ENCODE measurements at regions not wholly inside any gene's neighbourhood (a gene's known extent, or its start where the extent isn't known, plus 50 kb on each side); places are given as distances from the start of the nearest gene placed in this dataset.

- no peaks in the 10 kb centered on the region for H3K4me1 ChIP-seq (ENCODE audit: control insufficient read depth, extremely low read depth, insufficient read depth, low read length)
- H3K36me3 ChIP-seq (ENCODE audit: control insufficient read depth in 2 of 2, extremely low read depth in 1 of 2, insufficient read depth in 2 of 2, low read length in 2 of 2): no peaks in the 10 kb centered on the region
- DNase-seq (ENCODE audit: low read depth, low spot score) (no peak), FAIRE-seq (no peak)
- H3K79me2 ChIP-seq (ENCODE audit: control insufficient read depth, insufficient read depth, low read length): no peaks in the 10 kb centered on the region
- no peak overlapping the region for H3K9ac ChIP-seq (replicated peaks; ENCODE audit: extremely low read depth, insufficient read depth, low read length)
- TF ChIP-seq, protein P1, sequence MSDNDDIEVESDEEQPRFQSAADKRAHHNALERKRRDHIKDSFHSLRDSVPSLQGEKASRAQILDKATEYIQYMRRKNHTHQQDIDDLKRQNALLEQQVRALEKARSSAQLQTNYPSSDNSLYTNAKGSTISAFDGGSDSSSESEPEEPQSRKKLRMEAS (IDR thresholded peaks at IDR 0.05; ENCODE audit: insufficient read depth, insufficient read length): no peak
- no peak for TF ChIP-seq JUN (IDR thresholded peaks at IDR 0.05; ENCODE audit: borderline replicate concordance, insufficient read depth, insufficient read length, low read depth)
- TF ChIP-seq CTCF (IDR thresholded peaks at IDR 0.05; ENCODE audit: extremely low read depth in 1 of 2, insufficient read depth in 1 of 2, low read depth in 1 of 2, low read length in 2 of 2): no peak
- TF ChIP-seq POLR2A (IDR thresholded peaks at IDR 0.05; ENCODE audit: low read depth, low read length): no peak
- TF ChIP-seq POLR2AphosphoS5 (IDR thresholded peaks at IDR 0.05; ENCODE audit: insufficient read depth, low read depth, low read length): no peak
- TF ChIP-seq FOS (IDR thresholded peaks at IDR 0.05; ENCODE audit: borderline replicate concordance, insufficient read depth, low read length): no peak
- no peak for TF ChIP-seq MYC (IDR thresholded peaks at IDR 0.05; ENCODE audit: low read depth, low read length)
- TF ChIP-seq GATA2 (IDR thresholded peaks at IDR 0.05; ENCODE audit: insufficient read depth, insufficient read length, low read depth, low read length): no peak
- POLR2A ChIA-PET: no interaction called here
- dilution Hi-C loops (cut with MboI; ENCODE audit: extremely low pct_ligation_motif_present, low sequenced_read_pairs): no loop called here
- H4K20me1 ChIP-seq (replicated peaks; ENCODE audit: control insufficient read depth, extremely low read depth, insufficient read depth, low read length): no peaks in the 10 kb centered on the region
- no peak overlapping the region for H2AFZ ChIP-seq (ENCODE audit: low read depth, low read length)
- H3K27me3 ChIP-seq (ENCODE audit: control insufficient read depth in 2 of 2, insufficient read depth in 2 of 2, low read length in 2 of 2): peaks cover 2 to 4% of the 10 kb centered on the region in 2 experiments
- no peak overlapping the region for H3K4me2 ChIP-seq (ENCODE audit: insufficient read depth, low read length)
- no TSS peak for BruUV-seq (replicated peaks)
- H3K9me1 ChIP-seq (replicated peaks; ENCODE audit: control insufficient read depth, extremely low read depth, insufficient read depth, low read length): no peaks in the 10 kb centered on the region
- H3K9me3 ChIP-seq (replicated peaks; ENCODE audit: control insufficient read depth, insufficient read depth, low read length): no peaks in the 10 kb centered on the region
- CTCF ChIA-PET: no interaction called here
- H3K27ac ChIP-seq (ENCODE audit: insufficient read depth, low read depth, low read length): no peak overlapping the region
- no peak overlapping the region for H3K4me3 ChIP-seq (replicated peaks in 1 of 3; ENCODE audit: insufficient read depth in 1 of 3, low read depth in 1 of 3, low read length in 3 of 3)
- intact Hi-C loops (cut with micrococcal nuclease): no loop called here
These were observed 60.5 kb upstream of the FAM120A start for GRCh38 chr9:93390953-93391515.

Measured in endothelial cell of umbilical vein (primary cell).